GM19193 (cell line): ENCODE measurements at regions not wholly inside any gene's neighbourhood (a gene's known extent, or its start where the extent isn't known, plus 50 kb on each side); places are given as distances from the start of the nearest gene placed in this dataset.

ENCODE experiments used
- POLR2A ChIP-seq: IDR thresholded peaks from 4 replicates; pipeline ENCODE4 v1.6.1; 2011; ENCODE audit not compliant: insufficient read depth, insufficient read length; ENCODE audit errors: extremely low read depth

- no peak for TF ChIP-seq POLR2A
Observed at GRCh38 chr2:133624551-133624950, 56.3 kb upstream of the NCKAP5 start.

DNA sequence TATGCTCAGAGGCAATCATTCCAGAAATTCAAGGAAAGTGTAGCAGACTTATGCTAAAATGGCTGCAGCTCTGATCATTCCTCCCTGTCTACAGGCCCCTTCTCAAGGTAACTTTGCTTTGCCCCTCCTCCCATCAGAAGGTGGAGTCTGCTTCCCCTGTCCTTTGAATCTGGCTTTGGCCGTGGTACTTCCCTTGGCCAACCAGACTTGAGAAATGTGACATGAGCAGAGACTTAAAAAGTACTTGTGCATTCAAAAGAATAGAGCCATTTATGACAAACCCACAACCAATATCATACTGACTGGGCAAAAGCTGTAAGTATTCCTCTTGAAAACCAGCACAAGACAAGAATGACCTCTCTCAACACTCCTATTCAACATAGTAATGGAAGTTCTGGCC lies 59.5 kb upstream of the NCKAP5 start:
- no peak for TF ChIP-seq POLR2A

- TF ChIP-seq POLR2A, result no peak
Observed at GRCh38 chr2:133633309-133633708, 65.0 kb upstream of the NCKAP5 start.

DNA sequence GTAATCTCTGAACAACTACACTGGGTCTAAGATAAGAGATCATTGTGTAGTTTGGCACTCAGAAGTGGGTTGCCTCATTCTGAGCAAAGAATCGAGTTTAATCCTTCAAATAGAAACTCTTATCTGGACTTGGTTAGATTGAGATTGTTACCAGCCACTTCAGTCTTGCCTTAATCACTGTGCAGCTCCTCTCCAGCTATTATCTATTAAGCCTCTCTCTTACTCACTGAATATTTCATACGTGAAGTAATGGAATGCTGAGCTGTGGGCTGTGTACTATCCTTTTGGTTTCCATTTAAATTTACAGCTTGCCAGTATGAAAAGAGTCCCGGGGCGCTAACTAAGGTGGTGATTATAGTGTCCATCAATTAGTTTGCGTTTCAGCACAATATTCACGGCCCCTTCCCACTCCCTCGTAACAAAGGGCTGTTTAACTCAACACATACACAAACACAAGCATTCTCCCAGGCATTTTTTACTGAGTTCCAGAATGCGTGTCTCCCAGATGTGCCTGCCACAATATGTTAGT lies 65.7 kb upstream of the NCKAP5 start:
- TF ChIP-seq POLR2A, result no peak

DNA sequence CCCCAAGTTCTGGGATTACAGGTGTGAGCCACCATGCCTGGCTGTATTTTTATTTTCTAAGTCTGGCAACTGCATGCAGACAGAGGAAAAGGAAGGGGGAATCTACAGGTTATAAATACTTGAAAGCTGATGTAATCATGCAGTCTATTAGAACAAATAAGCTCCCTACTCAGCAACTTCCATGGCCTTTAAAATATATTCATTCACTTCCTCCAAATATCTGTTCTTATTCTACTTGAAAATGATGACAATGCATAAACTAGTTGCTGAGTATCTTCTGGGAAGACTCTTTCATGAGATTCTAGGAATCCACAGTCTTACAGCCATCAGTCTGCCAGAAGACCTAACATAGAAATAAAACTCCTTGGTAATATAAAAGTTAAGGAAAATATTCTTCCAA lies 66.9 kb upstream of the NCKAP5 start:
- TF ChIP-seq POLR2A, result no peak

GRCh38 chr2:133636287-133636686 lies 68.0 kb upstream of the NCKAP5 start:
- TF ChIP-seq POLR2A, result no peak

GRCh38 chr2:133640103-133640502 lies 71.8 kb upstream of the NCKAP5 start:
- TF ChIP-seq POLR2A, result no peak

DNA sequence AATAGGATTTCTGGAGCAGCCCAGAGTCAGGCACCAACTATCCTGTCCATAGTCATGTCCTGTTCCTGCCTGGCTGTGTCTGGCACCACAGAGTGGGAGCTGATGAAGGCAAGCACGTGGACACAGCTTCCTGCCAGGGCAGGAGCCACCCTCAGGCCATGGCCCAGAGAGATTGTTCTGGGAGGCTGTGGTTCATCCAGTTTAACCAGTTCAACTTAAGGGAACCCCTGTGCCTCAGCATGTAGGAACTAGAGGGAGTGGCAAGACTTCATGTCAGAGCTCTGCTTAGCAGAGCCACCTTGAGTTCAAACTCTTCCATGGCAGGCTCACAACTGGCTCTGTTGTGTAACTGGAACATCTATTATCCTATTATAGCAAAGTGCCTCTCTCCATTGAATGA lies 73.2 kb upstream of the NCKAP5 start:
- no peak for TF ChIP-seq POLR2A

DNA sequence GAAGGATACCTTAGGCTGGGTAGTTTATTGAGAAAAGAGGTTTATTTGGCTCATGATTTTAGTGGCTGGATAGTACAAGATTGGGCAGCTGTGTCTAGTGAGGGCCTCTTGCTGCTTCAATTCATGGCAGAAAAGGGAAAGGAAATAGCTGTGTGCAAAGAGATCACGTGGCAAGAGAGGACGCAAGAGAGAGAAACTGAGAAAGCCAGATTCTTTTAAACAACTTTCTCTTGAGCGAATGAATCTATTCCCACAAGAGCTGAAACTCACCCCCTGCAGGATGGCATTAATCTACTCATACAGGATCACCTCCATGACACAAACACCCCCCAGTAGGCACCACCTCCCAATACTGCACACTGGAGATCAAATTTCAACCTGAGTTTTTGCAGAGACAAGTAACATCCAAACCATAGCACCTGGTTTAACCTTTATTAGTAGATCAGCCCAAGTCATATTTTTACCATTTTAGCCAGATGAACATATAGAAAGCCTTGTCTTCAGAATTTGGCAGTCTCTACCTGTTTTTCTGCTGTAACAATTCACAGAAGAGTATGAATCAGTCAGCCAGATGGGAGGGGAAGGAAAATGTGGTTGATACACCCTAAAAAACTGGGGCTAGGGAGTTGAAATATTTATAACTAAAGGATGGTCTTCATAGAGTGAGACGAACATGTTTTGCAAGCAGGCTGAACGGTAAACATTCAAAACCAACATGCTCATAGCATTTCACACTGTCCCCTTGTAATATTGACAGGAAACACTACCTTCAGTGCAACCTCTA lies 73.9 kb upstream of the NCKAP5 start:
- no peak for TF ChIP-seq POLR2A

GRCh38 chr2:133642791-133643191 lies 74.5 kb upstream of the NCKAP5 start:
- TF ChIP-seq POLR2A, result no peak

DNA sequence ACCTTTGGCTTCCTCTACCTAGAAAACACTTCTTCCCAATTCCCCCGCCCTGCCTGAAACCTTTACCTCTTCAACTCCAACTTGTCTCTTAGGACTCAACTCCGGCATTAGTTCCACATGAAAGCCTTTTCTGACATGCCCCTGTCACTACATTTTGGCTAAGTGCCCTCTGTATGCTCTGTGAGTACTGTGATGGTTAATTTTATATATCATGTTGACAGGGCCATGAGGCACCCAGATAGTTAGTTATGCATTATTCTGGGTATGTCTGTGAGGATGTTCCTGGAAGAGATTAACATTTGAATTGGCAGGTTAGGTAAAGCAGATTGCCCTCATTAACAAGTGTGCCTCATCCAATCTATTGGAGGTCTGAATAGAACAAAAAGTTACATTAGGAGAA lies 75.6 kb upstream of the NCKAP5 start:
- TF ChIP-seq POLR2A, result no peak

- no peak for TF ChIP-seq POLR2A
Observed at GRCh38 chr2:133644846-133645245, 76.6 kb upstream of the NCKAP5 start.

DNA sequence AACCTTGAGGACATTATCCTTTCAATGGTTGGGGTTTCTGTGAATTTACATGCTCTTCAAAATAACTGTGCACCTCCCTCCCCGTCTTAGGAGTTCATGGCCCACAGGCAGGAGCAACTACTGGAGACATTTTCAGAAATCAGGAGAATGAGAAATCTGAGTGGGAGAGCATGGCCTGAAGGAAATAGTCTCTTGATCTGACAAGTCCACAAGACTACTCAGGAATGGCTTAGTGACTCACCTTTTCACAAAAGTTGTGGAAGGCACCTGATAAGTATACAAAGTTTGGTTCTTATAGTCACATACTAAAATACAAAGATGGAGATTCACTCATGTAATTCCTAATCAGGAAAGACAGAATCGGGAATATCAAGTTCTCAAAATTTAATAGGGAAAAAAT lies 83.6 kb upstream of the NCKAP5 start:
- no peak for TF ChIP-seq POLR2A

DNA sequence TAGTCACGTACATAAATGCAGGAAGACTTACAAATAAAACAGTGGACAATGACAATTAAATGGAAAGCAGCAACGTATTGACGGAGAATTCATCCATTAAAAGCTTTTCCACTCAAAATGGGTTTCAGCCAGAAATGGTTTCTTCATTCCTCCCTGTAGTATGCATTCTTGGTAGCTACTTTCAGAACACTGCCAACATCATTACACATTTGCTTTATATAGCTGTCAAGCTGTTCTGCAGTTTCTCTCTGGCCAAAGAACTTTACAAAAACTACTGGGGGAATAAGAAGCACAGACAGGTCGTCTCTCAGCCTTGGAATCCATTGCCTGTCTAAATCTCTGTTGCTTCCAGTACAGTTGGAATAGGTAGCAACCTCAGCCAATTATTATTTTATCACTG lies 84.1 kb upstream of the NCKAP5 start:
- no peak for TF ChIP-seq POLR2A

GRCh38 chr2:133653056-133653455 lies 84.8 kb upstream of the NCKAP5 start:
- TF ChIP-seq POLR2A, result no peak

DNA sequence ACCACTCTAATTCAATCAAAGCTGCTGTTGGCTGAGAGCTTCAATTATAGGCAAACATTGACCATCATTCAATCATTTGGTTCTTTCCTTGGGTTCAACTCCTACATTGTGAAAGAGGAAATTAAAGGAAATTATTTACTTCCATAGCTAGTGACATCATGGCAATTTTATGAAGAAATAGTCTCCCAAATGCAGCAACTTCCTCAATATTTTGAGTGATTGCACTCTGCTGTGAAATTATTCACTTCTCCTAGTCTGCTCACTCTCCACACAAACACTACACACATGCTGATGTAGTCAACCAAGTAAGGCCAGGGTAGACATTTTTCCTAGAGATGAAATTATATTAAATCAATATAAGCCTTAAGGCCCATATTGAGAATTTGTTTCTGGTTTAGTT lies 86.7 kb upstream of the NCKAP5 start:
- TF ChIP-seq POLR2A, result no peak

GRCh38 chr2:133655610-133656009 lies 87.3 kb upstream of the NCKAP5 start:
- no peak for TF ChIP-seq POLR2A
